ENCODE measurements at regions not wholly inside any gene's neighbourhood (a gene's known extent, or its start where the extent isn't known, plus 50 kb on each side); places are given as distances from the start of the nearest gene placed in this dataset.
"Not testable (repeated sequence)": the region's sequence is repeated elsewhere in the genome, so short reads cannot be mapped to it uniquely, and the experiment has no call there.

DNA sequence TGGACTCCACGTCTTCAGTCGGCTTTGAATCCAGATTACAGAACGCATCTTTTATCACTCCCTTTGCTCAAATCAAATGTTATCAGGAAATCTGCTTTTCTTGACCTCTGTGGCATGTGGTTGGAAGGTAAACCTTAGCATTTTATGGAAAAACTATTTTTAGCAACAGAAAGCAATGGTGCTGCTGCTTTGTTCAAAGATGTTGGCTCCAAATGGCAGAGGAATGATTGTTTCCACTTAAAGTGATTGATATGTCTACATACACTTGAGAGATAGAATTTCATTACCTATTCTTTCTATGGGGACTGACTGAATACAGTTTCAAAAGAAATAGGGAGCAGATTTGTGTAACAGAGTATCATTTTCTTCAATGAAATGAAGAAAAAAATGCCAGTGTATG, 761.2 kb downstream of the NOVA1 start:
- DNase-seq (ENCODE audit: low spot score) = no peak
- no peak for ATAC-seq
- intact Hi-C loops (cut with DNase I) = no loop called here

DNA sequence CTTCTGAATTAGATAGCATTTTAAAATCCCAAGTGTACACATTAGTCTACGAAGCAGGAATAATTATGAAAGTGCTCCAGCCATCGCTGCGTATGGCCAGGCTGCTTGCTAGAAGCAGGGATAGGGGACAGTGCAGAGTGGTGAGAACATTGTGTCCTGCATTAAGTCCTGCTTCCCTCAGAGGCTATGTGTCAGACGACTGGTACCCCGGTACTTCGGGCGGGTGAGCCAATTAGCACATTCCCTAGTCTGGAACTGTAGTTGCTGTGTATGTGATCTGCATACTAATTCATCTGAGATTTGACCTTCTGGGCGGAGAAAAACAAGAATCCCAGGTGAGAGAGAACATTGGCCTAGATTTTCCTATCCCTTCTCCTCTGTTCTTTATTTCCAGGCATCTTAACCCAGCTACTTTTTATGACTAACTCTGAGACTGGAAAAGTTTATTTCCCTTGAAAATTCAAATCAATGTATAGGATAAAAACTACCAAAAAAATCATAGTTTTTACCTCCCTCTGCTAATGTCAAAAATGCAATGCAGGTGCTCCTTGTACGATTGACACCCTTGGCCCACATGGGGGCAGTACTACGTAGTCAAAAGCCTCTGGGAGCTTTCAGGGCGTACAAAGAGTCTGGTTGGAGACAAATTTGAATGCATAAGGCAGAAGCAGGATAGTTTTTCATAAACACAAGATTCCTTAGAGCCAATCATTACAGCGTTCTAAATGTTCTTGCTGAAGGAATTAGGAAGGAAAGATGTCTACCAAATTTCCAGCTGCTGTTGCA, 764.3 kb downstream of the NOVA1 start:
- DNase-seq (ENCODE audit: low spot score) (peak; percentile 51), ATAC-seq (no peak)
- intact Hi-C loops (cut with DNase I) = no loop called here

DNA sequence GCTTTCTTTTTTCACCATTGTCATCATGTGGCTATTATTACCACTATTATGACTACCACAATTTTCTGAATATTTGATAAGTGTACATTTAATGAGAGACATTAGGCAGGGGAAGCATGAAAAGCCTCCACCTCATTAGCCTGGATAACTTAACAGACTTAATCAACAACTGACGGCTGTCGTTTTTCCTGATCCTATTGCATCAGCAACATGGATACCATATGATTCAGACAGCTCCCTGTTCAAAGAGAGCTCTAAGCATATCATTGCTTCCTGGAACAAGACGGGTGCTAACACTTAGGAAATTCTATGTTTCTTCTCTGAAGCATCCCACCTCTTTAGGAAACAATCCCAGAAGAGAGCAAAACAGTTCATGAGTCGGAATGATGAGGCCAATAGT, 765.2 kb downstream of the NOVA1 start:
- intact Hi-C loops (cut with DNase I) = no loop called here
- DNase-seq (ENCODE audit: low spot score) (no peak), ATAC-seq (no peak)

DNA sequence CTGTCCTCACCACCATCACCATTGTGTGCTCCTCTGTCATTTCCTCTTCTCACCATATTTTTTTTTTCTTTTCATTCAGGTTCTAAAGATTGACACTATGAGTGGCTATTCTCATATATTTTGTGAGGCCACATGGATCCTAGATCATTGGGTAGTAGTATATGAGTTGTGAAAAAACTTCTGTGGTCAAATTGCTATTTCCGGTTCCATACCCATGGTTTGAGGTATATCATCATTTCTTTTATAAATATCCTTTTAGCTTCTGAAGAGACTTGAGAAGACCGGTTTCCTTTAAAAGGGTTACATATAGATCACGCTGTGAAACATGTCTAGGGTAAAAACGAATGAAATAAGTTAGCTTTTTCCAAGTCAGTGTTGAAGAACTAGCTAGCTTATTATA, 769.3 kb downstream of the NOVA1 start:
- intact Hi-C loops (cut with DNase I) = no loop called here
- no peak for ATAC-seq

DNA sequence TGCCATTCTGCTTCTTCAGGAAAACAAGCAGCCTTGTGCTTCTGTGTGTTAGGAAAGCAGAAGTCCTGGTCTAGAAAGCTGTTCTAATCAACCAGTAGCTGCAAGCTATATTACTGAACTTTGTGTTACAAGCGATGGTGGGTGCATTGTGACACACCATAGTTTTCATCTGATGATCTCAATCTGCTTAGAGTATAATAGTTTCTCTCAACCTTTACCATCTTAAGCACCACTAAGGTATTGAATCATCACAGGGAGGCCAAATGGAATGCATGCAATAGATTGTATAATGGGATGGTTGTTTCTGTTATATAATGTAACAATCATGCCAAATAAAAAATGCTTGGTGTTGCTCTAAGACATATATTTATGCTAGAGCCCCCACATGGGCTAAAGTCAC, 771.7 kb downstream of the NOVA1 start:
- ATAC-seq (no peak), DNase-seq (ENCODE audit: low spot score) (no peak)
- intact Hi-C loops (cut with DNase I) = no loop called here

More for the DNA sequence above, 769.3 kb downstream of the NOVA1 start:
- no peak for DNase-seq (ENCODE audit: low spot score)

DNA sequence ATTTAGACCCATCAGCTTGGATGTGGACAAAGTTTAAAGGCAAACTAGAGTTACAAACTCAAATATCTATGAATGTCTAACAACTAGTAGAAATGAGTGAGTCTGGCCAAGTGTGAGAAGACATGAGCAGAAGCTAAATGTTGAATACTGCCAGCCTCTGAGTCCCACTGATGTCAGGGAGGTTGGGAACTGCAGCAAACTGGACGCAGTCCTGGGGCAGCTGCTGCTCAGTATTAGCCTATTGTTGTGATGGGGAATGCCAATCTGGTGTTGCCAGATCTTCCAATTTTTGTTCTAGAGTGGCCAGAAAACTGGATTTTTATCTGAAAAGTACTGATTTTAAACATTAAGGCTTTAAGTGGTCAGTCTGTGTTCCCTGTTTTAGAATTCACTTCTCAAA, 770.4 kb upstream of the STXBP6 start:
- no peak for DNase-seq (ENCODE audit: low spot score)
- no peak for ATAC-seq
- intact Hi-C loops (cut with DNase I) = no loop called here

DNA sequence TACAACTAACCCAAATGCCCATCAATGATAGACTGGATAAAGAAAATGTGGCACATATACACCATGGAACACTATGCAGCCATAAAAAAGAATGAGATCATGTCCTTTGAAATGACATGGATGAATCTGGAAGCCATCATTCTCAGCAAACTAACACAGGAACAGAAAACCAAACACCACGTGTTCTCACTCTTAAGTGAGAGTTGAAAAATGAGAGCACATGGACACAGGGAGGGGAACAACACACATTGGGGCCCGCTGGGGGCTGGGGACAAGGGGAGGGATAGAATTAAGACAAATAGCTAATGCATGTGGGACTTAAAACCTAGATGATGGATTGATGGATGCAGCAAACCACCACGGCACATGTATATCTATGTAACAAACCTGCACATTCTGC, 764.7 kb upstream of the STXBP6 start:
- ATAC-seq; DNase-seq (ENCODE audit: low spot score); intact Hi-C loops (cut with DNase I): not testable (repeated sequence)

DNA sequence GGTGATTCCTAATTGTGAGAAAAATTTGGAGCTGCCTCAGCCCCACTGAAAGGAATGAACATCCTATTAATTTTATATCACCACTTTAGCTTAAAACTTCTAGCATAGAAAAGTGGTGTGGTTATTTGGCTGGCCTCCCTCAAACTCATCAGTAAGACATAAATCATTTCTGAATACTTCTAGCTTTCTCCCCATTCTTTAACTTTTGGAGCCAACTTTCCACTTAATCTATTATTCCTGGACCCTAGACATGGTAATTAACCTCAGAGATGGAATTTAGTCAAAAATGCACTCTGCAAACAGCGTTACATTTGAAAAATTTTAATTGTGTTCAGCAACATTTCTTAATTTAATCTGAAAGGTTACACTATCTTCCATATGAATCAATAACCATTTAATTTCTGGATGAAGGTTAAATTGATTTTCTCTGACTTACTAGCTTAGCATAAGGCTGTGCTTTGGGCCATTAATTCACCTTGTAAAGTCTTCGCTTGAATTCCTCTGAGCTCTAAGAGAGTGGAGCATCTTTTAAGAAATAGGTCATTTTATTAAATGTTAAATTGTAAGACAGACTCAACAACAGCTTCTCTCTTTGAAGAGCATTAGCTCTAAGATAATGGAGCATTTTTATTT, 753.6 kb upstream of the STXBP6 start:
- DNase-seq (ENCODE audit: low spot score) (no peak), ATAC-seq (no peak)
- intact Hi-C loops (cut with DNase I) = no loop called here

DNA sequence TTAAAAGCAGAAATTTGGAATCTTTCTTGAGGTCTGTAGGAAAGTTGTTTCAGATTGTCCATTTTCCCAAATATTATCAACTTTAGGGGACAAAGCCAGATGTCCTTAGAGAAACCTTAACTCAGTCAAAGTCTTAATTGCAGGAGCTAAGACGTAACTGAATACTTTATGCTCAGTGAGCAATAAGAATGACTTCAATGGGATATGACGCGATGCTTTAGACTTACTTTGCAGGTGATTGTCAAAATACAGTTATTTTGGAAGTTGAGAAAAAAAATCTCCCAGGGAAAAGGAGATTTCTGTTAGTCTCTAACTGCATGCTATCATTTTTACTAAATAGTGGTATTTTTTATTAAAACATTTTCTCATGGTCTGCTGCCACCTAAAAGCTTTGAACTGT, 750.9 kb upstream of the STXBP6 start:
- DNase-seq (ENCODE audit: low spot score) (no peak), ATAC-seq (no peak)
- intact Hi-C loops (cut with DNase I) = no loop called here

DNA sequence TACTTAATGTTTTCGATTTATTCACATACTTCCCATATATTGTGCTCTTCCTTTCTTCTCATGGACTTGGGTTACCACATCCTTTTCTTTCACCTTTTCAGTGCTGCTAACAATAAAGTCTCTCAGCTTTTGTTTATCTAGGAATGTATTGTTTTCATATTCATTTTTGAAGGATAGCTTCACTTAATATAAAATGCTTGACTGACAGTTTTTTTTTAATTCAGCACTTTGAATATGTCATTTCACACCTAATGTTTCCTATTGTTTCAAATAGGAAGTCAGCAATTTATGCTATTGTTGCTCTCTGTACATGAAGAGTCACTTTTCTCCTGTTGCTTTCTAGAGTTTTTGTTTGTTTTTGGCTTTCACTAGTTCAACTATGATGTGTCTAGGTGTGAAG, 738.3 kb upstream of the STXBP6 start:
- intact Hi-C loops (cut with DNase I) = no loop called here
- ATAC-seq = no peak

DNA sequence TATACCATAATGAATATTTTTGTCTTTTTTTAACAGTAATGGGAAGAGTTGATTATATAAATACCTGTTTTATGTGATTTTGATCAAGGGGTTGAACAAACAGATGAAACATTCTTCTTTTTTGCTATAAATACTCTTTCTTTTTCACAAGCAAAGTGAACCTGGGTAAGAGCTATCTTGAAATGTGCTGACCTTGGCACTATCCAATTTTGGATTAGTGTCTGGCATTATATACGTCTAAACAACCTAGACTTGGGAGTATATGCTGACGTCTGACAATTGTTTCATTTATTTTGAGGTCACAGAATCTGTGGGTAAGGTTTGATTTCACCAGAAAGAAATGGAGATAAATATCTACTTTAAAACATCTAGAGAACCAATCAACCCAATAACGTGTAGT, 716.0 kb upstream of the STXBP6 start:
- ATAC-seq = no peak
- intact Hi-C loops (cut with DNase I) = no loop called here
- no peak for DNase-seq (ENCODE audit: low spot score)

More for the DNA sequence above, 738.3 kb upstream of the STXBP6 start:
- no peak for DNase-seq (ENCODE audit: low spot score)

DNA sequence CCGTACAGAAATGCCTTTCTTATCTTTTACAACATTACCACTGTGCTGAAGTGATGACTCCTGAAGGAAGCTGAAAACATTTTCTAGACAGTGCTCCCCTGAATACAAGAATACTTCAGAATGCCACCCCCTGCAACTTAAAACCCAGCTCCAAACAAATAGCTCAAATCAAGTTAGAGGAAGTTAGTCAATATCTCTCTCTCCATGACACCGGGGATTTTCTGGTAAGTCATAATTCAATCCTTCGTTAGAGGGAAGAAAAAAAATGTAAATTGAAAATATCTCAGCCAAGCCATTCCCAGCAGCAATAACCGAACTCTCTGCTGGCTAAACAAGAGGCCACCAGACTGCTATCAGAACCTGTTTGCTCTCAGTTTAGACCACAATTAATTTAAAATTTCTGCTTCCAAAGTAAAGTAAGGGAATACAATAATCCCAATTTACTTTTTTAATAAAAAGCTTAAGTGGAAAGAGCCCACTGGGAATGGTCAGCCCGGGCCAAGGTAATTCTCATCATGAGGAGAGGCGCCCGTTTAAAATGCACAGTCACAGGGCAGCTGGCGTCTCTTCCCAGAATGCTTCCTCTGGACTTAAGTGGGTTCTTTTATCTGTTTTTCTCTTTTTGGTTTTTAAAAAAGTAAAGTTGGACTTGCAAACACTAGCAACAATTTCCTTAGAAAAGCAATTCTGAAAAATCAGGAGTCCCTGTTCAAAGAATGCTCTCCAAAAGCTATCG, 710.1 kb upstream of the STXBP6 start:
- ATAC-seq = peak; percentile 59
- intact Hi-C loops (cut with DNase I) = no loop called here
- no peak for DNase-seq (ENCODE audit: low spot score)

DNA sequence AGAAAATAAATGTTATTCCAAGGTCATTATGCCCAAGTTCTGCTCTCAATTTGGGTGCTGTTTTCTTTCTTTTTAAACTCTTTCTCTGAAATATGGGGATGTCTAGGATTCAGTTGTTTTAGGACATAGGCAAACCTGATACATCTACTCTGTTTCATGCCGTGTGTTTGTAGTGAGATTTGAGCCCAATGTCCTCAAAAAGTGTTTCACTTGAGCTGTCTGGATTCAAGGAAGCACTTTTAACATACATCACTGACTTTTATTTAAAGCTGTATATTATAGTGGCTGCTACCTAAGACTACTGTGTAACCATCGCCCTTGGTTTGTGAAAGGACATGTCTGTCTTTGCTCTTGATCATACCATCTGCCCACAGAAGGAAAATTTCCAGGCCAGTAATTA, 709.3 kb upstream of the STXBP6 start:
- intact Hi-C loops (cut with DNase I) = no loop called here
- no peak for ATAC-seq
- DNase-seq (ENCODE audit: low spot score) = no peak

DNA sequence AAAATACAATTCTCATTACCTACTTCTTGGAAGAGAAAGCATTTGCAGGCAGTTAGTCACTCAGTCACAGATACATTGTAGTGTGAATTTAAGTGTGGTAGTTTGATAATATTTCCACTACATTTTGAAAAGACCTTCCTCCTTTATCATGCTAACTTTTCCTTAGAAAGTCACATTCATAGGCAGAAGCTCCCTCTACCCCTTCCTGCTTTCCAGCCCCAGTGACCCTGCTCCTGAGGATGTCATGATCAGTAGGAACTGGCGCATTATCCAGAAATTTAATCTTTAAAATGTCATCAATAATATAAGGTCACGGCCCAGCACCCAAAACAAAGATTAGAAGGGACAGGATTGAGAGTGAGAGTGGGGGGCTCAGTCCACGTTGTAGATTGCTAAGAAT, 707.4 kb upstream of the STXBP6 start:
- ATAC-seq = no peak
- intact Hi-C loops (cut with DNase I) = no loop called here
- no peak for DNase-seq (ENCODE audit: low spot score)

DNA sequence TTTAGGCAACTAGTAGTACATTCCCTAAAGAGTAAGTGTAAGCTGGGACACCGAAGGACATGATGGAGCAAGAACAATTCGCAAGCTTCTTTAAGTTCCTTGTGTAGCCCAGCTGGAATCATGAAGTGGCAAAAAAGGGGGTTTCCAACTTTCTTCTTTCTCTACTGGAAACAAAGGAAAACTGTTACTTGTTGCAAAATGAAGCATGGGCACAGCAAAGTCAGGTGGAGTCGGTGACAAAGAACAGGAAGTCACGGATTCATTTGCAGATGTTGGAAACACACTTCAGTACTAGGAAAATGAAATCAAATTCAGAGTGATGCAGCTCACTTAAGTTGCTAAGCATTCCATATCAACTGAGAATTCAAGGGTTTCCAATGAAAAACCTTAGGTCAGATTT, 706.9 kb upstream of the STXBP6 start:
- intact Hi-C loops (cut with DNase I) = no loop called here
- ATAC-seq (no peak), DNase-seq (ENCODE audit: low spot score) (no peak)

DNA sequence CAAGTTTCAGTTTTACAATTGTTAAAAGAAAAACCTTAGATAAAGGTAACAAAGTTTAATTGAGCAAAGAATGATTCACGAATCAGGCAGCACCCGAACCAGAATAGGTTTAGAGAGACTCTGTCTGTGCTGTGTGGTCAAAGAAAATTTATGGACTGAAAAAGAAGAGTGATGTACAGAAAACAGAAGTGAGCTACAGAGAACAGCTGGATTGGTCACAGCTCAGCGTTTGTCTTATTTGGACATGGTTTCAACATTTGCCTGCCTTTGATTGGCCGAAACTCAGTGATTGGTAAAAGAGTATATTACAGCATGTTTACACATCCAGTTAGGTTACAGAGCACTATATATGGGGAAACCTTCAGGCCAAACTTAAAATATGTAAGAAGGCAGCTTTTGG, 703.2 kb upstream of the STXBP6 start:
- DNase-seq (ENCODE audit: low spot score) = no peak
- intact Hi-C loops (cut with DNase I) = no loop called here
- ATAC-seq = no peak

DNA sequence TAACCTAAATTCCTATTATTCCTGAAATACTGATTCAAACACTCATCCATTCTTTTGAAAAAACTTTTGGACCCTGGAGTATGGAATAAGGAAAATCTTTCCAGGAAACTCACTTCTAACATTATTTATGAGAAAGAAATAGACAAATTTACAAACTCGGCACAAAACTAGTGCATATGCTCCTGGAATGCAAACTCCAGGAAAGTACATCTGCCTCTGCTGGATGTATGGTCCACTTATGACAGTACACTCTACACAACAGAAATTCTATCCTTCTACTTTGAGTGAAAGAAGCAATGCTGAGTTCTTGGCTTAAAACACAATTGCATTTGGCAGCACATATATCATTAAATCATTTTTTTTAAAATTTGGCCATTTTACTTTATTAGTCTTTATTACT, 700.5 kb upstream of the STXBP6 start:
- ATAC-seq (no peak), DNase-seq (ENCODE audit: low spot score) (no peak)
- intact Hi-C loops (cut with DNase I) = no loop called here
